HCT116 (cell line): ENCODE measurements at regions not wholly inside any gene's neighbourhood (a gene's known extent, or its start where the extent isn't known, plus 50 kb on each side); places are given as distances from the start of the nearest gene placed in this dataset.

Experiments
- ATAC-seq: fragments of 200-7000 bp; cut with Tn5 transposase; 2 replicates; pipeline ENCODE4 v1.9.1; 2020; ENCODE audit warnings: mild to moderate bottlenecking, moderate library complexity
- BruUV-seq: library from RNA; stranded (reverse); fragments of 400-500 nt; replicated peaks from 2 replicates; lab custom pipeline; 2021; lab: Mats Ljungman, UMichigan
- CTCF ChIA-PET: fragments of 300-600 bp; sonication (Branson Sonifier 250); formaldehyde crosslinking; loops from one replicate; lab custom pipeline; 2021; ENCODE audit warnings: antibody characterized with exemption; lab: Charles Lee
- POLR2A ChIA-PET: fragments of 300-600, 350-600 bp; sonication (Branson Sonifier 250); formaldehyde crosslinking; loops from one replicate; lab custom pipeline; 2021; ENCODE audit warnings: antibody characterized with exemption; lab: Charles Lee
- RAD21 ChIA-PET, 2 experiments: fragments of 300-600 bp; sonication (Branson Sonifier 250); formaldehyde crosslinking; loops; one replicate each; lab custom pipeline; 2023; ENCODE audit warnings: low total read pairs in 2 of 2; ENCODE audit not compliant: uncharacterized antibody in 2 of 2, unreplicated experiment in 2 of 2, low non-redundant PET in 1 of 2; lab: Charles Lee
- DNase-seq: peaks from one replicate; pipeline ENCODE4 v3.0.0-alpha.2; 2010; ENCODE audit warnings: low read depth, low spot score
- H2AFZ ChIP-seq: fragments of 200-600 bp; shearing (Covaris generic), sonication (generic); 2 replicates; pipeline ENCODE4 v1.6.1; 2017; ENCODE audit warnings: low read depth, mixed run types, mixed read lengths, antibody characterized with exemption, low read length; ENCODE audit not compliant: poor library complexity, severe bottlenecking
- H3K27ac ChIP-seq: 2 replicates; pipeline ENCODE4 v1.5.1; 2012; ENCODE audit warnings: low read depth, low read length
- H3K27me3 ChIP-seq: fragments of 200-600 bp; sonication (generic); 2 replicates; pipeline ENCODE4 v1.6.1; 2016; ENCODE audit warnings: mixed run types, low read length, mixed read lengths; ENCODE audit not compliant: insufficient read depth
- H3K36me3 ChIP-seq, 2 experiments: fragments of 200-500 bp in 1 of 2; fragments of 200-600 bp in 1 of 2; sonication (Bioruptor generic) in 1 of 2; sonication (generic) in 1 of 2; 2 replicates each; pipeline versions ENCODE4 v1.5.1 to v1.6.1; 2014 to 2016; ENCODE audit warnings: low read length in 2 of 2, inconsistent platforms in 1 of 2, mixed read lengths in 1 of 2, mixed run types in 1 of 2; ENCODE audit not compliant: insufficient read depth in 2 of 2, control insufficient read depth in 1 of 2
- H3K4me1 ChIP-seq, 2 experiments: fragments of 200-600 bp in 1 of 2; sonication (generic) in 1 of 2; 2 replicates each; pipeline versions ENCODE4 v1.5.1 to v1.6.1; 2012 to 2017; ENCODE audit warnings: low read length in 2 of 2, inconsistent platforms in 1 of 2, mild to moderate bottlenecking in 1 of 2, mixed read lengths in 1 of 2, mixed run types in 1 of 2, moderate library complexity in 1 of 2; ENCODE audit not compliant: insufficient read depth in 2 of 2, control insufficient read depth in 1 of 2
- H3K4me2 ChIP-seq: fragments of 200-600 bp; sonication (generic); 2 replicates; pipeline ENCODE4 v1.6.1; 2017; ENCODE audit warnings: mixed run types, low read length, mixed read lengths
- H3K4me3 ChIP-seq, 2 experiments: fragments of 200-600 bp in 1 of 2; sonication (generic) in 1 of 2; replicated peaks in 1 of 2; 2 replicates each; pipeline ENCODE4 v1.5.1; 2011 to 2016; ENCODE audit warnings: low read length in 2 of 2, control low read depth in 1 of 2, low read depth in 1 of 2, mild to moderate bottlenecking in 1 of 2, mixed read lengths in 1 of 2, mixed run types in 1 of 2
- H3K79me2 ChIP-seq: fragments of 200-600 bp; sonication (generic); 2 replicates; pipeline ENCODE4 v1.6.1; 2017; ENCODE audit warnings: mild to moderate bottlenecking, mixed run types, low read length, moderate library complexity, mixed read lengths; ENCODE audit not compliant: insufficient read depth
- H3K9ac ChIP-seq: fragments of 200-600 bp; sonication (generic); 2 replicates; pipeline ENCODE4 v1.6.1; 2016; ENCODE audit warnings: low read length, mixed read lengths
- H3K9me2 ChIP-seq: fragments of 200-600 bp; sonication (generic), shearing (Covaris generic); 2 replicates; pipeline ENCODE4 v1.6.1; 2017; ENCODE audit warnings: mixed run types, mild to moderate bottlenecking, moderate library complexity; ENCODE audit not compliant: insufficient read depth
- H3K9me3 ChIP-seq, 2 experiments: fragments of 200-500 bp in 1 of 2; fragments of 200-600 bp in 1 of 2; sonication (Bioruptor generic) in 1 of 2; sonication (generic) in 1 of 2; 2 replicates each; pipeline ENCODE4 v1.6.1; 2014 to 2017; ENCODE audit warnings: low read length in 2 of 2, mixed read lengths in 2 of 2, inconsistent platforms in 1 of 2, low read depth in 1 of 2, mild to moderate bottlenecking in 1 of 2, mixed run types in 1 of 2, moderate library complexity in 1 of 2; ENCODE audit not compliant: control insufficient read depth in 1 of 2, insufficient read depth in 1 of 2
- H4K20me1 ChIP-seq: fragments of 200-600 bp; sonication (generic), shearing (Covaris generic); 2 replicates; pipeline ENCODE4 v1.6.1; 2017; ENCODE audit warnings: mixed run types, mild to moderate bottlenecking, moderate library complexity; ENCODE audit not compliant: insufficient read depth
- CBX3 ChIP-seq: IDR thresholded peaks from 2 replicates; pipeline ENCODE4 v1.6.1; 2012; ENCODE audit warnings: low read depth
- CEBPB ChIP-seq: IDR thresholded peaks from 2 replicates; pipeline ENCODE4 v1.6.1; 2012; ENCODE audit warnings: low read depth
- CTCF ChIP-seq, 3 experiments: fragments of 200-600 bp in 1 of 3; sonication (generic) in 1 of 3; IDR thresholded peaks in 2 of 3; conservative IDR thresholded peaks in 1 of 3; 2 replicates each; pipeline ENCODE4 v1.5.1; 2012 to 2017; ENCODE audit warnings: low read depth in 2 of 3, low read length in 2 of 3, antibody characterized with exemption in 1 of 3, borderline replicate concordance in 1 of 3, control low read depth in 1 of 3, mild to moderate bottlenecking in 1 of 3, mixed read lengths in 1 of 3, mixed run types in 1 of 3, moderate library complexity in 1 of 3; ENCODE audit not compliant: insufficient read depth in 1 of 3
- ELF1 ChIP-seq: IDR thresholded peaks from 2 replicates; pipeline ENCODE4 v1.6.1; 2012; ENCODE audit warnings: low read depth, borderline replicate concordance
- EZH2 ChIP-seq: fragments of 200-600 bp; sonication (generic); IDR thresholded peaks from 2 replicates; pipeline ENCODE4 v1.6.1; 2017; ENCODE audit warnings: antibody characterized with exemption, mixed run types
- EZH2phosphoT487 ChIP-seq: fragments of 200-600 bp; IDR thresholded peaks from 2 replicates; pipeline ENCODE4 v1.6.1; 2018; ENCODE audit warnings: antibody characterized with exemption, borderline replicate concordance
- JUND ChIP-seq: IDR thresholded peaks from 2 replicates; pipeline ENCODE4 v1.6.1; 2012
- MAX ChIP-seq: IDR thresholded peaks from 2 replicates; pipeline ENCODE4 v1.6.1; 2012
- POLR2A ChIP-seq: IDR thresholded peaks from 2 replicates; pipeline ENCODE4 v1.7.0; 2011; ENCODE audit warnings: borderline replicate concordance; ENCODE audit not compliant: insufficient read depth, insufficient read length; ENCODE audit errors: extremely low read depth
- POLR2AphosphoS5 ChIP-seq: IDR thresholded peaks from 2 replicates; pipeline ENCODE4 v1.6.1; 2011; ENCODE audit warnings: mild to moderate bottlenecking, low read depth, low read length, moderate library complexity
- REST ChIP-seq: IDR thresholded peaks from 2 replicates; pipeline ENCODE4 v1.6.1; 2012; ENCODE audit warnings: low read depth
- SIN3A ChIP-seq: IDR thresholded peaks from 2 replicates; pipeline ENCODE4 v1.6.1; 2012; ENCODE audit warnings: low read depth
- SP1 ChIP-seq: IDR thresholded peaks from 2 replicates; pipeline ENCODE4 v1.6.1; 2012; ENCODE audit warnings: low read depth
- YY1 ChIP-seq: IDR thresholded peaks from 2 replicates; pipeline ENCODE4 v1.6.1; 2011; ENCODE audit warnings: low read length, low read depth, moderate library complexity, mild to moderate bottlenecking; ENCODE audit not compliant: insufficient replicate concordance; ENCODE audit errors: extremely low read depth
- ZFX ChIP-seq: fragments of 450-650 bp; IDR thresholded peaks from 2 replicates; pipeline ENCODE4 v1.6.1; 2017
- ZNF274 ChIP-seq: fragments of 200-500 bp; sonication (Bioruptor generic); IDR thresholded peaks from 2 replicates; pipeline ENCODE4 v1.6.1; 2014; ENCODE audit warnings: mild to moderate bottlenecking, low read depth, low read length, inconsistent platforms
- intact Hi-C: fragments of 100-400 bp; cut with micrococcal nuclease; formaldehyde crosslinking; loops from 2 replicates; pipeline ENCODE4 v1.10.0; 2022
- TF ChIP-seq, protein P1 (sequence below): IDR thresholded peaks from 2 replicates; pipeline ENCODE4 v1.6.1; 2012
- TF ChIP-seq, protein P2 (sequence below): IDR thresholded peaks from 2 replicates; pipeline ENCODE4 v1.6.1; 2011; ENCODE audit warnings: mild to moderate bottlenecking, low read length, moderate library complexity; ENCODE audit not compliant: insufficient replicate concordance; ENCODE audit errors: extremely low read depth

GRCh38 chr6:67493682-67494081 lies 1141.4 kb upstream of the ADGRB3 start:
- Histone ChIP-seq H2AFZ (no peak overlapping the region), H3K79me2 (no peaks in the 10 kb centered on the region), H3K9ac (no peak overlapping the region), H3K4me1 (no peaks in the 10 kb centered on the region), H3K9me3 (peaks cover 3 to 8% of the 10 kb centered on the region in 2 experiments; a peak in 2 of 4 replicates), H3K27me3 (no peaks in the 10 kb centered on the region), H3K9me2 (no peaks in the 10 kb centered on the region), H3K4me3 (no peak overlapping the region), H3K36me3 (no peaks in the 10 kb centered on the region), H3K27ac (no peak overlapping the region), H4K20me1 (no peaks in the 10 kb centered on the region), H3K4me2 (no peak overlapping the region)
- no peak for DNase-seq
- no peak for TF ChIP-seq EZH2phosphoT487
- no peak for TF ChIP-seq SP1
- TF ChIP-seq CBX3 = no peak
- TF ChIP-seq ZFX = no peak
- no peak for TF ChIP-seq YY1
- no peak for TF ChIP-seq POLR2AphosphoS5
- no peak for TF ChIP-seq CTCF (IDR thresholded peaks at IDR 0.05 in 2 of 3, conservative IDR thresholded peaks at IDR 0.05 in 1 of 3; ENCODE audit: borderline replicate concordance in 1 of 3, insufficient read depth in 1 of 3, low read depth in 2 of 3, low read length in 2 of 3)
- TF ChIP-seq SIN3A = no peak
- no peak for TF ChIP-seq ELF1
- TF ChIP-seq, protein P1, sequence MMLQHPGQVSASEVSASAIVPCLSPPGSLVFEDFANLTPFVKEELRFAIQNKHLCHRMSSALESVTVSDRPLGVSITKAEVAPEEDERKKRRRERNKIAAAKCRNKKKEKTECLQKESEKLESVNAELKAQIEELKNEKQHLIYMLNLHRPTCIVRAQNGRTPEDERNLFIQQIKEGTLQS = no peak
- no peak for TF ChIP-seq JUND
- TF ChIP-seq REST = no peak
- TF ChIP-seq MAX = no peak
- no peak for TF ChIP-seq EZH2
- TF ChIP-seq, protein P2, sequence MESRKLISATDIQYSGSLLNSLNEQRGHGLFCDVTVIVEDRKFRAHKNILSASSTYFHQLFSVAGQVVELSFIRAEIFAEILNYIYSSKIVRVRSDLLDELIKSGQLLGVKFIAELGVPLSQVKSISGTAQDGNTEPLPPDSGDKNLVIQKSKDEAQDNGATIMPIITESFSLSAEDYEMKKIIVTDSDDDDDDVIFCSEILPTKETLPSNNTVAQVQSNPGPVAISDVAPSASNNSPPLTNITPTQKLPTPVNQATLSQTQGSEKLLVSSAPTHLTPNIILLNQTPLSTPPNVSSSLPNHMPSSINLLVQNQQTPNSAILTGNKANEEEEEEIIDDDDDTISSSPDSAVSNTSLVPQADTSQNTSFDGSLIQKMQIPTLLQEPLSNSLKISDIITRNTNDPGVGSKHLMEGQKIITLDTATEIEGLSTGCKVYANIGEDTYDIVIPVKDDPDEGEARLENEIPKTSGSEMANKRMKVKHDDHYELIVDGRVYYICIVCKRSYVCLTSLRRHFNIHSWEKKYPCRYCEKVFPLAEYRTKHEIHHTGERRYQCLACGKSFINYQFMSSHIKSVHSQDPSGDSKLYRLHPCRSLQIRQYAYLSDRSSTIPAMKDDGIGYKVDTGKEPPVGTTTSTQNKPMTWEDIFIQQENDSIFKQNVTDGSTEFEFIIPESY = no peak
- no peak for TF ChIP-seq ZNF274
- TF ChIP-seq CEBPB = no peak
- no peak for TF ChIP-seq POLR2A
- no peak for ATAC-seq
- intact Hi-C loops = no loop called here
- no TSS peak for BruUV-seq
- POLR2A ChIA-PET = no interaction called here
- RAD21 ChIA-PET = no interaction called here
- CTCF ChIA-PET = no interaction called here
